NCI-H1417 (cell line): ENCODE measurements at regions not wholly inside any gene's neighbourhood (a gene's known extent, or its start where the extent isn't known, plus 50 kb on each side); places are given as distances from the start of the nearest gene placed in this dataset.
"Not testable (repeated sequence)": the region's sequence is repeated elsewhere in the genome, so short reads cannot be mapped to it uniquely, and the experiment has no call there.

Experiments used
- DNase-seq, 3 experiments: peaks; one replicate each; lab custom pipeline; 2025; lab: John Stamatoyannopoulos, UW

- DNase-seq = no peak
Observed at GRCh38 chr5:106698169-106698568, 972.6 kb downstream of the EFNA5 start.

DNA sequence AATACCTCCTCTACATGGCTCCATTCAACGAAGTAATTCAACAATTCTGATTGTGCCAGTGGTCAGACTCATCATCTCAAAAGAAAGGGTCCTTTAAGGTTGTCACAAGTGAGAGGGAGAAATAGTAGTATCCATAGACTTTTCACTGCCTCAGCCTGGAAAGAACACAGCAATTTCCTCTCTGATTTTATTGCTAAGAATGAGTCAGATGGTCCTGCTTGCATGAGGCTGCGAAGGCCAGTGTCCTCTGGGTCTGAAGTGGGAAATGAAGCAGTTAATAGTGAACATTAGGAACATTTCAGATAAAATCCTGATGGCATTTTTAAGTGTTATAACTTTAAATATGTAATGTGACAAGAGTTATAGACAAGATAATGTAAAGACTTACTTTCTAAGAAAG, 979.0 kb downstream of the EFNA5 start:
- no peak for DNase-seq

GRCh38 chr5:106690585-106690984, 980.2 kb downstream of the EFNA5 start:
- no peak for DNase-seq

DNA sequence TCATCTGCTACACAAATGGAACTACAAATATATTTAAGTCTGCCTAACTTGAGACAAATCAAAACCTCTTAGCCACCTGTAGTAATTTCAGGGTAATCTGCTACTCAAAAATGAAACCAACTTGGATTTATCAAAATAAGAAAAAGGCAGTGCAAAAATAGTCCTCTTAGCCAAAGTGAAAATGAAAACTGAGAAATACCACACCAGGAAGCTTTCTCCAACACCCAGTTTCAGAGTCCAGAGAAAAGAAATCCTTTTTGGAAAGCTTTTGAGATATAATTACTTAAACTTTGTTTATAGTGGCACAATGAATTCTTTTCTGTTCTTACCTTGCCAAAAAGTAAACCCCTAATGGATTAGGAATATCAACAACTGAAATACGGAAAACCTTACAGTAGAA, 990.4 kb downstream of the EFNA5 start:
- DNase-seq = no peak

GRCh38 chr5:106677057-106677456, 993.7 kb downstream of the EFNA5 start:
- no peak for DNase-seq

DNA sequence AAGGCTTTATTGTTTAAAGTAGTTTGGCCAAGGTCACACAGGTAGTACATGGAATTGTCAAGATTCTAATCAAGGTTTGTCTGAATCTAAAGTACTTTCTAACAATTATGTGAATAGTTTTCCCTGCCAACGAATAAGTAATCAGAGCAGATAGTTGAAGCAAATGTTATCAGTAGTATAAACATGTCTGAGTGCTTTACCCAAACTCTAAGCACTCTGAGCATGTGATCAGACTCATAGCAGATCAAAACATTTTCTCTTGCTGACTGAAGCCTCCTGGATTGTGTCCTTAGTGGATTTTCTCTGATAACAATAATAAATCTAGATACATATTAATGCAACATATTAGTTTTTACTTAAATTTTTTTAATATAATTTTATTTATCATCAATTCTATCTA, 995.0 kb downstream of the EFNA5 start:
- DNase-seq = no peak

- no peak for DNase-seq
Observed at GRCh38 chr5:106673941-106674340, 996.8 kb downstream of the EFNA5 start.

DNA sequence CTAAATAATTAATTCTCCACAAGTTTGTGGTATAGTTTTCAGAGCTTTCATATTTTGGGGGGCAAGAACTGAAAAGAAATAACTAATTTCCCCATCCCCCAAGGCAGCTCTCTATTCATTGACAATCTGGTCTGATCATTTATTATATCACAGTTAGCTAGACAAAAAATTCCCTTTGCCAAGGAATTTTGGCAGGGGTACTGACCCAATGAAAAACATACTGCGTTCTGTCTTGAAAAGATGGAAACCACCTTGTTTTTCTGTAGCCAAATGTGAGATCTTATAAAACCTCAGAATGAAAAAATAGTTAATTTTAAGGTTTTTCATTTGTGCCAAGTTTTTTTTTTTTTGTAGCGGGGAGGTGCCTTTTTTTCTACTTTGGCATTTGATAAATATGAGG, 1008.9 kb downstream of the EFNA5 start:
- DNase-seq = no peak

GRCh38 chr5:106660681-106661080, 1010.1 kb downstream of the EFNA5 start:
- DNase-seq = no peak

GRCh38 chr5:106658150-106658549, 1012.6 kb downstream of the EFNA5 start:
- no peak for DNase-seq

DNA sequence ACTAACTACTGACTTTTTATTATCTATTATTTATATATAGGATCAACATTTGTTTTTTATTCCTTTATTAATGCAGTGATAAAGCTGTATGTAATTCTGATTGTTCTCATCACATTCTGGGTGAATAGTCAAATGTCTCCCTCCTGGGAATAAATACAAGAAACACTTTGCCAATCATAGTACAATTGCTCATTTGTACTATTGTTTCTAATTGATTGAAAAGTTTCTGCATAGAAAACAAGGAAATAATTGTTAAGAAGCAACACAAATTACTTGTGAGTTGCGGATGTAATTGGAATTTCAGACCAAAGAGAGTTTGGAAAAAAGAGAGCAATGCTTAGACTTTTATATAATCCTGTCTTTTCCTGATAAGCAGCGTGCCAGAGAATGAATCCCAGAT, 1013.9 kb downstream of the EFNA5 start:
- DNase-seq = no peak

- DNase-seq = no peak
Observed at GRCh38 chr5:106649031-106649430, 1021.7 kb downstream of the EFNA5 start.

GRCh38 chr5:106648401-106648800, 1022.3 kb downstream of the EFNA5 start:
- no peak for DNase-seq

DNA sequence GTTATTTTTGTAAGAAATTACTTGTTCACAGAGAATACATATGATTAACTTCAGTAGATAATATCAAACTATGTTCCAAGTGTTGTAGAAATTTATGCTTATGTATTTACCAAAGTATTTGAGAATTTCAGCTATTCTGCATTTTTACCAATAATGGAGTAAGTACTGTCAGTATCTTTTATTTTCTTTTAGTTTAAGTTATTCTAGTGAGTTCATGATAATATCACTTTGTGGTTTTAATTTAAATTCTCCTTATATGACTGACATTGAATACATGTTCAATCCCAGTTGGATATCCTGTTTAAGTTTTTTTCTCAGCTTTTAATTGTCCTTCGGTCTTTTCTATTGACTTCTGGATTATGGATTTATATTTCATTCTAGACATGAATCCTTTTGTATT, 1024.6 kb downstream of the EFNA5 start:
- no peak for DNase-seq

GRCh38 chr5:106640511-106640910, 1030.2 kb downstream of the EFNA5 start:
- no peak for DNase-seq

- DNase-seq = no peak
Observed at GRCh38 chr5:106639488-106639887, 1031.2 kb downstream of the EFNA5 start.

GRCh38 chr5:106637275-106637674, 1033.5 kb downstream of the EFNA5 start:
- DNase-seq = no peak

- no peak for DNase-seq
Observed at GRCh38 chr5:106634375-106634774, 1036.4 kb downstream of the EFNA5 start.

DNA sequence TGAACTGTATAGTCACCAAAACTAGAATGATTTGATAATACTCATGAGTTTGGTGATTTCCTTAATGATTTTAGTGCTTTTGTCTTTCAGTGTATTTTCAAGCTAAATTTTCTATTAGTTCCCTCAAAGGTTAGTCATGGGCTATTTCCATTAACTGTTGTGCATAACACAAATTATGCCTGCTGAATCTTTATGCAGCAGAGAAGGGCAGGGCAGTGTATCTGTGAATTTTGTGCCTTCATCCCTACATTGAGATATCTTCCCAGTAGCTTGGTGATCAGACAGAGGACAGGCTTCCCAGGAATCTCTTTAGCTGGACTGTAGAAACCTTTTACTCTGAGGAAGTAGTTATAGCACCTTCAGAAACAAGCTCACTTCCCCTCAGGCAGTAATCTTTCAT, 1036.9 kb downstream of the EFNA5 start:
- no peak for DNase-seq

- DNase-seq = not testable (repeated sequence)
Observed at GRCh38 chr5:106628456-106628855, 1042.3 kb downstream of the EFNA5 start.

DNA sequence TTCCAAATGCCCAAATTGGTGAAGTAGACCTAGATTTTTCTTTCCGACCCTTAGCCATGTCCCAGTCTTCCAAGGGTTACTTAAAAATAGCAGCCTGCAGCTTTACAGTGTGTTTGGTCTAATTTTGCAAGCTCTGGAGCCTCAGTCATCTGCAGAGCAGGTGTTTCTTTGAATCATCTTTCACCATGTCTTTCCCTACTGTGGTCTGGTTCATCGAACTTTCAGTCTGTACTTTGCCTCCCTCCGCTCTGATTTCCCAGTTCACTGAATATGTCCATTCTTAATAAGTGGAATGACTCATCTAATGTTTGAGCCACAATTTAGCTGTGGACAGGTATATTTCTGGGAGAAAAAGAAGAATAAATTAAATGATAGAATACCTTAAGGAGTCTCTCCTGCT, 1060.7 kb downstream of the EFNA5 start:
- DNase-seq = no peak

GRCh38 chr5:106601620-106602019, 1069.1 kb downstream of the EFNA5 start:
- no peak for DNase-seq

DNA sequence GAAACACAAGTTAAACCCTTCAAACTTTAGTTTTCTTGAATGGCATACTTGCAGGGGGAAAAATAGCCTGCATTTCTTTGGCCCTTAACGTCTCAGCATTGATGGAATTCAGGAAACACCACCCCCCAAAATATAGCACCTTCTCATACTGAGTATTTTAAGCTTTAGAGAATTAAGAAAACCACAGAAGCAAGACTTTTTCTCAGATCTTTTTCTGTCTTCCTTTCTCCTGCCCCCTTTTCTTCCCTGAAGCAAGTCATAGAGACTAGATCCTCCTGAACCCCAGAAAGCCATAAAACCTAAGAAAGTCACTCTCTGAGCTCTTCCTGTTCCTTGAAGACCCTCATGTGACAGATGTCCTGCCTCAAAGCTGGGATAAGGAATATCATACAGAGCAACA, 1069.9 kb downstream of the EFNA5 start:
- no peak for DNase-seq

GRCh38 chr5:106595864-106596263, 1074.9 kb downstream of the EFNA5 start:
- no peak for DNase-seq

DNA sequence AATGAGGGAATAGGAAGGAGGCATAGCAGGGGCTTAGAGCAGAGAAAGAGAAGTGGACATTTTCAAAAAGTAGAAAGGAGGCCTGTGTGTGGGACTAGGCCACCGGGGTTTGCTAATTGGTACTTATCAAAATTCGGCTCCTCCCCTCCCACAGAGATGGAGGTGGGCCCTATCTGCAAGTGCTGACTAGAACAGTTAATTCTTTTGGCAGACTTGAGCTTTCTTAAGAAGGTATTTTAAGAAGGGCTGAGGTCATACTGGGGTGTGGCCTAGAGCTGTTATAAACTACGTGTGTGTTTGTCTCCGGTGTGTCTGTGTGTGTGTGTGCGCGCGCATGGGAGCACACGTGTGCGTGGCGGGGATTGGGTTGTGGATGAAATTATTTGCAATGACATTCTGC, 1086.5 kb downstream of the EFNA5 start:
- DNase-seq = no peak
